Lung (tissue), 11 donors: ENCODE measurements at regions not wholly inside any gene's neighbourhood (a gene's known extent, or its start where the extent isn't known, plus 50 kb on each side); places are given as distances from the start of the nearest gene placed in this dataset.

Experiments used
- ATAC-seq: fragments of 200-7000 bp; cut with Tn5 transposase; one replicate; pipeline ENCODE4 v1.9.1; 2020; ENCODE audit warnings: moderate number of reproducible peaks; ENCODE audit not compliant: insufficient read depth, low FRiP score
- DNase-seq, 3 donors: peaks; one replicate each; pipeline ENCODE4 v3.0.0-alpha.2; 2013 to 2017
- H3K27ac ChIP-seq, 2 donors: one replicate each; pipeline ENCODE4 v1.5.1; 2013; ENCODE audit warnings: mild to moderate bottlenecking in 2 of 2, moderate library complexity in 2 of 2, control low read depth in 1 of 2, inconsistent platforms in 1 of 2, low read depth in 1 of 2, low read length in 1 of 2
- H3K27me3 ChIP-seq, 3 donors: one replicate each; pipeline ENCODE4 v1.5.1; 2013; ENCODE audit warnings: low read length in 2 of 3; ENCODE audit not compliant: control insufficient read depth in 3 of 3, insufficient read depth in 3 of 3
- H3K36me3 ChIP-seq, 4 donors: one replicate each; pipeline ENCODE4 v1.5.1; 2013; ENCODE audit warnings: low read length in 4 of 4, mild to moderate bottlenecking in 1 of 4, moderate library complexity in 1 of 4; ENCODE audit not compliant: control insufficient read depth in 4 of 4, insufficient read depth in 4 of 4
- H3K4me1 ChIP-seq, 5 donors: one replicate each; pipeline ENCODE4 v1.5.1; 2013; ENCODE audit warnings: low read length in 5 of 5, mild to moderate bottlenecking in 2 of 5, moderate library complexity in 1 of 5; ENCODE audit not compliant: control insufficient read depth in 5 of 5, insufficient read depth in 5 of 5
- H3K4me3 ChIP-seq: one replicate; pipeline ENCODE4 v1.5.1; 2013; ENCODE audit warnings: mild to moderate bottlenecking, control low read depth, moderate library complexity
- H3K9ac ChIP-seq, 2 donors: one replicate each; pipeline ENCODE4 v1.5.1; 2013; ENCODE audit warnings: low read length in 2 of 2, control low read depth in 1 of 2; ENCODE audit not compliant: insufficient read depth in 1 of 2
- H3K9me3 ChIP-seq, 4 donors: one replicate each; pipeline ENCODE4 v1.5.1; 2013; ENCODE audit warnings: low read length in 3 of 4, mild to moderate bottlenecking in 1 of 4, moderate library complexity in 1 of 4; ENCODE audit not compliant: control insufficient read depth in 4 of 4, insufficient read depth in 3 of 4
- CTCF ChIP-seq: IDR thresholded peaks from 2 replicates; pipeline ENCODE4 v1.5.1; 2012; ENCODE audit warnings: mild to moderate bottlenecking; ENCODE audit errors: control extremely low read depth, extremely low read depth
- WGBS, 2 donors: extraction: QIAGEN DNeasy Blood & Tissue Kit; methylation state at CpG; one replicate each; pipeline ENCODE4 v1.1.7; 2013; 5-methylcytosine and 5-hydroxymethylcytosine counted together
- donor health status: control.
- donor health status: control.
- donor health status: Bipolar disorder and iron deficiency.
- donor health status: healthy.
- donor health status: DM: yes; HTN: yes; CAD: no.

GRCh38 chr13:105638426-105638825 lies 897.0 kb downstream of the EFNB2 start:
- TF ChIP-seq CTCF, result no peak
- Histone ChIP-seq H3K27me3 (no peaks in the 10 kb centered on the region), H3K27ac (no peak overlapping the region), H3K9me3 (no peaks in the 10 kb centered on the region), H3K4me3 (no peak overlapping the region), H3K4me1 (no peaks in the 10 kb centered on the region), H3K36me3 (no peaks in the 10 kb centered on the region), H3K9ac (no peak overlapping the region)
- WGBS, 2 donors, result 91 to 93% methylated on average over 3 of the region's 3 CpGs
- DNase-seq (no peak), ATAC-seq (no peak)

GRCh38 chr13:105634059-105634458 lies 901.4 kb downstream of the EFNB2 start:
- no peak overlapping the region for H3K27ac ChIP-seq
- 94 to 98% methylated on average over 2 of the region's 2 CpGs for WGBS, 2 donors
- no peak for ATAC-seq
- DNase-seq, result no peak
- no peak overlapping the region for H3K9ac ChIP-seq
- no peaks in the 10 kb centered on the region for H3K36me3 ChIP-seq
- TF ChIP-seq CTCF, result no peak
- no peaks in the 10 kb centered on the region for H3K27me3 ChIP-seq
- no peaks in the 10 kb centered on the region for H3K9me3 ChIP-seq
- H3K4me1 ChIP-seq, result no peaks in the 10 kb centered on the region
- no peak overlapping the region for H3K4me3 ChIP-seq

GRCh38 chr13:105630431-105630830 lies 905.0 kb downstream of the EFNB2 start:
- Histone ChIP-seq H3K36me3 (no peaks in the 10 kb centered on the region), H3K9me3 (no peaks in the 10 kb centered on the region), H3K27me3 (no peaks in the 10 kb centered on the region), H3K4me1 (no peaks in the 10 kb centered on the region), H3K9ac (no peak overlapping the region), H3K4me3 (no peak overlapping the region), H3K27ac (no peak overlapping the region)
- 90 to 92% methylated on average over 6 of the region's 6 CpGs for WGBS, 2 donors
- DNase-seq (no peak), ATAC-seq (no peak)
- TF ChIP-seq CTCF, result no peak

GRCh38 chr13:105627270-105627669 lies 908.2 kb downstream of the EFNB2 start:
- no peak for DNase-seq

More at GRCh38 chr13:105627270-105627669, 908.2 kb downstream of the EFNB2 start:
- no peaks in the 10 kb centered on the region for H3K4me1 ChIP-seq
- no peak for ATAC-seq
- H3K9me3 ChIP-seq, result peaks cover 0 to 2% (median 0%) of the 10 kb centered on the region in 4 donors
- H3K27me3 ChIP-seq, result no peaks in the 10 kb centered on the region
- H3K4me3 ChIP-seq, result no peak overlapping the region
- no peak overlapping the region for H3K9ac ChIP-seq
- 88 to 90% methylated on average over 7 of the region's 7 CpGs for WGBS, 2 donors
- H3K36me3 ChIP-seq, result no peaks in the 10 kb centered on the region
- no peak overlapping the region for H3K27ac ChIP-seq
- TF ChIP-seq CTCF, result no peak
